ENCODE measurements at regions not wholly inside any gene's neighbourhood (a gene's known extent, or its start where the extent isn't known, plus 50 kb on each side); places are given as distances from the start of the nearest gene placed in this dataset.

- ATAC-seq (no peak), FAIRE-seq (no peak), DNase-seq (ENCODE audit: low read depth in 1 of 2, low spot score in 1 of 2) (no peak)
- CTCF ChIA-PET = no interaction called here
- 19% methylated on average over 1 of the region's 1 CpG for WGBS (ENCODE audit: missing lambda C conversion rate)
- no peak overlapping the region for H3K4me3 ChIP-seq
- no peak for TF ChIP-seq CHD4 (IDR thresholded peaks at IDR 0.05; ENCODE audit: borderline replicate concordance)
- TF ChIP-seq SMC3 (IDR thresholded peaks at IDR 0.05) = no peak
- POLR2A ChIA-PET = no interaction called here
- H3K27ac ChIP-seq = no peak overlapping the region
- H3K4me1 ChIP-seq = no peaks in the 10 kb centered on the region
- H3K9me3 ChIP-seq = no peaks in the 10 kb centered on the region
- H3K4me2 ChIP-seq = no peak overlapping the region
Measured at GRCh38 chr9:12973710-12974109, 198.9 kb downstream of the LURAP1L start.

DNA sequence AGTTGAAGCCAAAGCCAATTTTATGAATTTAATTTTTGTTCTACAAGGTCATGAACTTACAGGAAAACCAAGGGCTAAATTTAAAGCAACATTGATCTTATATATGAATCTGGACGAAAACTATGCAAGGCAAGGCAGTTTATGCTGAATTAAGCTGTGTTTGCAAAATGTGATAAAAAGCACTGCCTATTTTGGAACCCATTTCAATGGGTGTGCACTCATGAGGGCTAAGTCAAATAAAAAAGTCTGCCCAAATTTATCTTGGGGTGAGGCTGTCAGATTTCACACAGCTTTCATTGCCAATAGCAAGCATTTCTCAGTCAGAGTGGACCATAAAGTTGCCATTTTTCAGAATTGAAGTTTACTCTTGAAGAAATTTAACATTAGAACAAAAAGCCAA, 199.9 kb downstream of the LURAP1L start:
- H3K4me3 ChIP-seq = no peak overlapping the region
- FAIRE-seq (no peak), DNase-seq (ENCODE audit: low read depth in 1 of 2, low spot score in 1 of 2) (no peak), ATAC-seq (no peak)
- no peaks in the 10 kb centered on the region for H3K4me1 ChIP-seq
- ChIA-PET POLR2A (no interaction called here), CTCF (interaction anchor here (0.6 kb wide), 1 partner anchor 75 kb away, joined by 3 read pairs; no protein-coding TSS in a partner anchor)
- H3K9me3 ChIP-seq = no peaks in the 10 kb centered on the region
- TF ChIP-seq EHF (CRISPR knock-in tag; IDR thresholded peaks at IDR 0.05) = no peak
- TF ChIP-seq, protein P1, sequence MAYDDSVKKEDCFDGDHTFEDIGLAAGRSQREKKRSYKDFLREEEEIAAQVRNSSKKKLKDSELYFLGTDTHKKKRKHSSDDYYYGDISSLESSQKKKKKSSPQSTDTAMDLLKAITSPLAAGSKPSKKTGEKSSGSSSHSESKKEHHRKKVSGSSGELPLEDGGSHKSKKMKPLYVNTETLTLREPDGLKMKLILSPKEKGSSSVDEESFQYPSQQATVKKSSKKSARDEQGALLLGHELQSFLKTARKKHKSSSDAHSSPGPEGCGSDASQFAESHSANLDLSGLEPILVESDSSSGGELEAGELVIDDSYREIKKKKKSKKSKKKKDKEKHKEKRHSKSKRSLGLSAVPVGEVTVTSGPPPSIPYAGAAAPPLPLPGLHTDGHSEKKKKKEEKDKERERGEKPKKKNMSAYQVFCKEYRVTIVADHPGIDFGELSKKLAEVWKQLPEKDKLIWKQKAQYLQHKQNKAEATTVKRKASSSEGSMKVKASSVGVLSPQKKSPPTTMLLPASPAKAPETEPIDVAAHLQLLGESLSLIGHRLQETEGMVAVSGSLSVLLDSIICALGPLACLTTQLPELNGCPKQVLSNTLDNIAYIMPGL (CRISPR knock-in tag; IDR thresholded peaks at IDR 0.05; ENCODE audit: borderline replicate concordance) = no peak
- no peak for TF ChIP-seq KDM5A (IDR thresholded peaks at IDR 0.05)
- TF ChIP-seq ATOH8 (CRISPR knock-in tag; IDR thresholded peaks at IDR 0.05; ENCODE audit: low read depth) = no peak
- TF ChIP-seq POLR2A (IDR thresholded peaks at IDR 0.05; ENCODE audit: low read length) = no peak
- TF ChIP-seq TP53 (CRISPR knock-in tag; IDR thresholded peaks at IDR 0.05) = no peak
- no peak for TF ChIP-seq POLR2AphosphoS2 (conservative IDR thresholded peaks at IDR 0.05; ENCODE audit: low read length)
- no peak for TF ChIP-seq JUNB (IDR thresholded peaks at IDR 0.05)
- no peak for TF ChIP-seq MYC (IDR thresholded peaks at IDR 0.05; ENCODE audit: borderline replicate concordance, low read length)
- TF ChIP-seq GATA3 (IDR thresholded peaks at IDR 0.05; ENCODE audit: borderline replicate concordance) = no peak
- TF ChIP-seq, protein P2, sequence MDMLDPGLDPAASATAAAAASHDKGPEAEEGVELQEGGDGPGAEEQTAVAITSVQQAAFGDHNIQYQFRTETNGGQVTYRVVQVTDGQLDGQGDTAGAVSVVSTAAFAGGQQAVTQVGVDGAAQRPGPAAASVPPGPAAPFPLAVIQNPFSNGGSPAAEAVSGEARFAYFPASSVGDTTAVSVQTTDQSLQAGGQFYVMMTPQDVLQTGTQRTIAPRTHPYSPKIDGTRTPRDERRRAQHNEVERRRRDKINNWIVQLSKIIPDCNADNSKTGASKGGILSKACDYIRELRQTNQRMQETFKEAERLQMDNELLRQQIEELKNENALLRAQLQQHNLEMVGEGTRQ (IDR thresholded peaks at IDR 0.05) = no peak
- TF ChIP-seq ZFP36 (IDR thresholded peaks at IDR 0.05; ENCODE audit: borderline replicate concordance, partially characterized antibody) = no peak
- no peak for TF ChIP-seq NR3C1 (IDR thresholded peaks at IDR 0.05)
- no peak for TF ChIP-seq EP300 (IDR thresholded peaks at IDR 0.05)
- no peak for TF ChIP-seq JUN (IDR thresholded peaks at IDR 0.05)
- TF ChIP-seq ELK1 (IDR thresholded peaks at IDR 0.05; ENCODE audit: low read depth, low read length) = no peak
- TF ChIP-seq CEBPB (IDR thresholded peaks at IDR 0.05) = no peak
- no peak overlapping the region for H3K4me2 ChIP-seq
- 46% methylated on average over 1 of the region's 1 CpG for WGBS (ENCODE audit: missing lambda C conversion rate)
- H3K27ac ChIP-seq = no peak overlapping the region

- ChIA-PET POLR2A (no interaction called here), CTCF (interaction anchor here (0.6 to 1.0 kb wide), 2 partner anchors 9 to 76 kb away, joined by 3 read pairs; no protein-coding TSS in a partner anchor)
- no peak for TF ChIP-seq FOXS1 (CRISPR knock-in tag; IDR thresholded peaks at IDR 0.05)
- no peak for TF ChIP-seq EP300 (IDR thresholded peaks at IDR 0.05)
- TF ChIP-seq HEYL (CRISPR knock-in tag; IDR thresholded peaks at IDR 0.05) = no peak
- TF ChIP-seq ZC3H11A (IDR thresholded peaks at IDR 0.05) = no peak
- TF ChIP-seq, protein P3, sequence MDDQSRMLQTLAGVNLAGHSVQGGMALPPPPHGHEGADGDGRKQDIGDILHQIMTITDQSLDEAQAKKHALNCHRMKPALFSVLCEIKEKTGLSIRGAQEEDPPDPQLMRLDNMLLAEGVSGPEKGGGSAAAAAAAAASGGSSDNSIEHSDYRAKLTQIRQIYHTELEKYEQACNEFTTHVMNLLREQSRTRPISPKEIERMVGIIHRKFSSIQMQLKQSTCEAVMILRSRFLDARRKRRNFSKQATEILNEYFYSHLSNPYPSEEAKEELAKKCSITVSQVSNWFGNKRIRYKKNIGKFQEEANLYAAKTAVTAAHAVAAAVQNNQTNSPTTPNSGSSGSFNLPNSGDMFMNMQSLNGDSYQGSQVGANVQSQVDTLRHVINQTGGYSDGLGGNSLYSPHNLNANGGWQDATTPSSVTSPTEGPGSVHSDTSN (IDR thresholded peaks at IDR 0.05) = no peak
- no peak for TF ChIP-seq ATOH8 (CRISPR knock-in tag; IDR thresholded peaks at IDR 0.05; ENCODE audit: low read depth)
- Histone ChIP-seq H3K4me1 (no peaks in the 10 kb centered on the region), H3K4me2 (no peak overlapping the region), H3K9me3 (no peaks in the 10 kb centered on the region), H3K27ac (no peak overlapping the region), H3K4me3 (no peak overlapping the region)
- 51% methylated on average over 2 of the region's 2 CpGs for WGBS (ENCODE audit: missing lambda C conversion rate)
- ATAC-seq (no peak), FAIRE-seq (no peak), DNase-seq (ENCODE audit: low read depth in 1 of 2, low spot score in 1 of 2) (no peak)
Measured at GRCh38 chr9:12975496-12975895, 200.7 kb downstream of the LURAP1L start.

Data from A549 (cell line).